KMS-11 (cell line): ENCODE measurements at regions not wholly inside any gene's neighbourhood (a gene's known extent, or its start where the extent isn't known, plus 50 kb on each side); places are given as distances from the start of the nearest gene placed in this dataset.

Source experiments
- H2AFZ ChIP-seq: fragments of 200-600 bp; sonication (generic); 2 replicates; pipeline ENCODE4 v1.6.1; 2016; ENCODE audit warnings: antibody characterized with exemption, mixed run types, low read depth
- H3K27ac ChIP-seq: fragments of 200-600 bp; sonication (generic); 2 replicates; pipeline ENCODE4 v1.6.1; 2016; ENCODE audit warnings: mild to moderate bottlenecking, mixed run types
- H3K27me3 ChIP-seq: fragments of 200-600 bp; sonication (generic); 2 replicates; pipeline ENCODE4 v1.6.1; 2017; ENCODE audit warnings: mild to moderate bottlenecking, low read depth, mixed run types, moderate library complexity; ENCODE audit not compliant: insufficient read depth
- H3K36me3 ChIP-seq: fragments of 200-600 bp; sonication (generic); 2 replicates; pipeline ENCODE4 v1.6.1; 2017; ENCODE audit warnings: mild to moderate bottlenecking, mixed run types; ENCODE audit not compliant: insufficient read depth
- H3K4me1 ChIP-seq: fragments of 200-600 bp; sonication (generic); 2 replicates; pipeline ENCODE4 v1.6.1; 2016; ENCODE audit warnings: mild to moderate bottlenecking, low read depth, mixed run types; ENCODE audit not compliant: poor library complexity, severe bottlenecking
- H3K4me2 ChIP-seq: fragments of 200-600 bp; sonication (generic); 2 replicates; pipeline ENCODE4 v1.7.0; 2016; ENCODE audit warnings: mild to moderate bottlenecking, mixed run types
- H3K4me3 ChIP-seq: fragments of 200-600 bp; sonication (generic); IDR thresholded peaks from 2 replicates; pipeline ENCODE4 v1.6.1; 2017; ENCODE audit warnings: low read depth, low read length, mixed read lengths; ENCODE audit not compliant: insufficient read depth
- H3K79me2 ChIP-seq: fragments of 200-600 bp; sonication (generic); 2 replicates; pipeline ENCODE4 v1.6.1; 2016; ENCODE audit warnings: low read depth, mixed run types; ENCODE audit not compliant: insufficient read depth
- H3K9ac ChIP-seq: fragments of 200-600 bp; sonication (generic); 2 replicates; pipeline ENCODE4 v1.6.1; 2016; ENCODE audit warnings: mild to moderate bottlenecking, mixed run types
- H4K20me1 ChIP-seq: fragments of 200-600 bp; sonication (generic); 2 replicates; pipeline ENCODE4 v1.6.1; 2016; ENCODE audit warnings: mild to moderate bottlenecking, mixed run types; ENCODE audit not compliant: insufficient read depth
- TF ChIP-seq, protein P1 (sequence below): fragments of 200-600 bp; sonication (generic); conservative IDR thresholded peaks from 2 replicates; pipeline ENCODE4 v1.6.1; 2017; ENCODE audit warnings: low read depth, mild to moderate bottlenecking, antibody characterized with exemption, low read length, moderate library complexity, mixed read lengths

DNA sequence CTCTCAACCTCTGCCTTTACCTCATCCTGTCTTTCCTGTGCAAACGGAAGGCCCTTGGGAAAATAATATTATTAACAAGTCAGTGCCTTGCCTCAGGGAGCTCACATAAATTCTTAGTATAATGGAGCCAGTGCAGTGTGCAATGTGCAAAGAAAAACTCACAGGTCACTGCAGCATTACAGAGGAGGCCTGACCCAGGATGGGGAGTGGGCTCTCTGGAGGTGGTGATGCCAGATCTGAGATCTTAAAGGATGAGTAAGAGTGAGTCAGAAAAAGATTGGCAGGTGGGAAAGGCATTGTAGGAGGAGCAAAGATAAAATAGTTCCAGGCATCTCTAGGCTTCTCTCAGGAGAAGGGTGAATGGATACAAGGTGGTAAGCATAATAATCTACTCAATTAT, 185.6 kb upstream of the ADAMTS9 start:
- H3K79me2 ChIP-seq, result no peaks in the 10 kb centered on the region
- H3K27ac ChIP-seq, result no peak overlapping the region
- H3K4me2 ChIP-seq, result no peak overlapping the region
- H3K4me1 ChIP-seq, result no peaks in the 10 kb centered on the region
- TF ChIP-seq, protein P1, sequence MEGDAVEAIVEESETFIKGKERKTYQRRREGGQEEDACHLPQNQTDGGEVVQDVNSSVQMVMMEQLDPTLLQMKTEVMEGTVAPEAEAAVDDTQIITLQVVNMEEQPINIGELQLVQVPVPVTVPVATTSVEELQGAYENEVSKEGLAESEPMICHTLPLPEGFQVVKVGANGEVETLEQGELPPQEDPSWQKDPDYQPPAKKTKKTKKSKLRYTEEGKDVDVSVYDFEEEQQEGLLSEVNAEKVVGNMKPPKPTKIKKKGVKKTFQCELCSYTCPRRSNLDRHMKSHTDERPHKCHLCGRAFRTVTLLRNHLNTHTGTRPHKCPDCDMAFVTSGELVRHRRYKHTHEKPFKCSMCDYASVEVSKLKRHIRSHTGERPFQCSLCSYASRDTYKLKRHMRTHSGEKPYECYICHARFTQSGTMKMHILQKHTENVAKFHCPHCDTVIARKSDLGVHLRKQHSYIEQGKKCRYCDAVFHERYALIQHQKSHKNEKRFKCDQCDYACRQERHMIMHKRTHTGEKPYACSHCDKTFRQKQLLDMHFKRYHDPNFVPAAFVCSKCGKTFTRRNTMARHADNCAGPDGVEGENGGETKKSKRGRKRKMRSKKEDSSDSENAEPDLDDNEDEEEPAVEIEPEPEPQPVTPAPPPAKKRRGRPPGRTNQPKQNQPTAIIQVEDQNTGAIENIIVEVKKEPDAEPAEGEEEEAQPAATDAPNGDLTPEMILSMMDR, result no peak
- no peak overlapping the region for H3K9ac ChIP-seq
- H3K4me3 ChIP-seq, result no peak overlapping the region
- H2AFZ ChIP-seq, result no peak overlapping the region
- no peaks in the 10 kb centered on the region for H3K27me3 ChIP-seq
- H4K20me1 ChIP-seq, result no peaks in the 10 kb centered on the region
- no peaks in the 10 kb centered on the region for H3K36me3 ChIP-seq

DNA sequence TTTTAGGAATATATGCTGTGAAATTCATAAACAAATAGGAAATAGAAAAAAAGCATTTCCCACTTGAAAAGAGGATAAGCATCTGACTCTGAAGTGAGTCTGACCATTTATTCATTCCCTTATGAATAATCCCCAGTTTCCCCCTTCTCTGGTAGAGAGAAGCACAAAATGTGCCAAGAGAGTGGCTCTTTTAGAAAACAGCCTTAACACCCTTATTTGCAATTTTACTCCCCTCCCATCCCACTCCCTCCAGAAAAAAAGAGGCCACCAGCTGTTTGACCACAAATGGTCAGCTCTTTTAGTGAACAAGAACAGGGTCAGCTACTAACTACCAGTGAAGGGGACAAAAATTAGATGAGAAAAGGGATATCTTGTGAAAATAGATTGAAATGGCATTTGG, 184.5 kb upstream of the ADAMTS9 start:
- Histone ChIP-seq H3K4me3 (no peak overlapping the region), H3K36me3 (no peaks in the 10 kb centered on the region), H3K4me1 (no peaks in the 10 kb centered on the region), H3K9ac (no peak overlapping the region), H3K79me2 (no peaks in the 10 kb centered on the region), H4K20me1 (no peaks in the 10 kb centered on the region), H2AFZ (no peak overlapping the region), H3K27ac (no peak overlapping the region), H3K27me3 (no peaks in the 10 kb centered on the region), H3K4me2 (no peak overlapping the region)
- TF ChIP-seq, protein P1, result no peak

DNA sequence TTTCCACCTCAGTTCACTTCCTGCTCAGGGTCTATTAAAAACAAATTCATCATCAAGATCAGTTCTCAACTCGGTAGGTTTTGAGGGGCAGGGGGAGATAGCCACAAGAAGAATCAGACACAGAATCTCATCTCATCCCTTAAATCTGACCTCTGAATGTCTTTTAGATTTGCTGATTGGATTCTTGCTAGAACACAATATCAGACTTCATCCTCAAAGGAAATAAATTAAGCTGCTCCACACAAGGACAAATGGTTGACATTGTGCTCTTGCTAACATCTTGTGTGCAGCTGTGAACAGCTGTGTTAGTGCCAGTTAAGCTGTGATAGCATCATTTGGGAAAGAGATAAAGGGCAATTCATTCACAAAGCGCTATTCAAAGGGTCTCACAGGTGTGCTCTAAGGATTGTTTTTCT, 184.0 kb upstream of the ADAMTS9 start:
- Histone ChIP-seq H3K36me3 (no peaks in the 10 kb centered on the region), H3K4me3 (no peak overlapping the region), H3K79me2 (no peaks in the 10 kb centered on the region), H3K4me1 (no peaks in the 10 kb centered on the region), H3K27ac (no peak overlapping the region), H2AFZ (no peak overlapping the region), H4K20me1 (no peaks in the 10 kb centered on the region), H3K27me3 (no peaks in the 10 kb centered on the region), H3K4me2 (no peak overlapping the region), H3K9ac (no peak overlapping the region)
- TF ChIP-seq, protein P1, result no peak

DNA sequence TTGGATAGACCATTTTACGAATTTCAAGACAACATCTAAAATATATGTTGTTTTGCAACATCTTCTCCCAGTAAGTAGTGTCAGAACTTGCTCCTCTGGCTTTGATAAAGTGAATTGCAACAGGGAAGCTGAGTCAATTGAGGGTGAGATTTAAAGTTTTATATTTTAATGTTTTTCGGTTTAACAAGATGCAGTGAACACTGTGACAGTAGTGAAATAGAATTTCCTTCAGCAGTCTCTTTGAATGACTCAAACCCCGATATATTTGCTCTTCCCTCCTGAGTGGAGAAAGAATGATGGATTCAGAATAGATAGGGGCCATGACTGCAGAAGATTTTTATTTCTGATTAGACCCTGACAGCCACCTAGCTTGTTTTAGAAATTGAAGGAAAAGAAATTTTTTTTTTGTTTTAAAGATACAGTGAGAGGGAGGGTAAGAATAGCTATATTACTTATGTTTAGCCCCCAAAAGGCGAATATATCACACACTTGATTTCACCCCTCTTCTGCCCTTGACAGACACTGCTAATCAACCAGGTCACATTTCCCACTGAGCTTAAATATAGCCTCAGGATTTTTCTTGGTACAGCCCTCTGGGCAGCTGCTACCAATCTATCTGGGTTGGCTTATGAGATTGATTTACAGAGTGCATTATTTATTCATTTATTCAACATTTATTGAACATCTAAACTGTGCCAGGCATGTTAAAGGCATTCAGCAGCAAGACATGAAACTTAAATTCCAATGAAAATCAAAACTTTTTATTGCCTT, 183.3 kb upstream of the ADAMTS9 start:
- Histone ChIP-seq H3K36me3 (no peaks in the 10 kb centered on the region), H3K4me1 (no peaks in the 10 kb centered on the region), H2AFZ (no peak overlapping the region), H3K9ac (no peak overlapping the region), H3K27ac (no peak overlapping the region), H3K4me2 (no peak overlapping the region), H3K79me2 (no peaks in the 10 kb centered on the region), H3K4me3 (no peak overlapping the region), H4K20me1 (no peaks in the 10 kb centered on the region), H3K27me3 (no peaks in the 10 kb centered on the region)
- TF ChIP-seq, protein P1, result no peak
